NCI-H1092 (cell line): ENCODE measurements at regions not wholly inside any gene's neighbourhood (a gene's known extent, or its start where the extent isn't known, plus 50 kb on each side); places are given as distances from the start of the nearest gene placed in this dataset.

Experiments used
- DNase-seq: peaks from one replicate; lab custom pipeline; 2025; lab: John Stamatoyannopoulos, UW

GRCh38 chr15:93235926-93236780, 147.1 kb upstream of the RGMA start:
- no peak for DNase-seq

GRCh38 chr15:93235269-93235668, 146.3 kb upstream of the RGMA start:
- DNase-seq = no peak

DNA sequence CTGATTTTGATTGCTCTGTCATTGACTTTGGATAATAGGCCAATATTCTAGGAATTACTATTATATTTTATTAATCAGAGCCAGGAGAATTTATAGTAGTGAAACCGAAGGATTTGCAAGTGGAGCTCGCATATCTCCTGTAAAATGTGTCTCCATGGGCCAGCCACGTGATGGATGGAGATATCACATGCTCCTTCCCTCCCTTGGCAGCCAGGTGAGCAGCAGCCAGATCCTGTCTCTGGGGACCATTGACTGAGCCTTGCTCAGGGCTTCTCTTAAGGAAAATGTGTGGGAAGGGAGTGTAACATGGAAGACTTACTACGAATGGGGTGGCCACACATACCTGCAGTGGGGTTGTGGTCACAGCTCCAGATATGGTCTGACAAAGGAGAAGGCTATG, 144.7 kb upstream of the RGMA start:
- DNase-seq = no peak

GRCh38 chr15:93232845-93233244, 143.8 kb upstream of the RGMA start:
- no peak for DNase-seq

GRCh38 chr15:93231994-93232393, 143.0 kb upstream of the RGMA start:
- DNase-seq = no peak

DNA sequence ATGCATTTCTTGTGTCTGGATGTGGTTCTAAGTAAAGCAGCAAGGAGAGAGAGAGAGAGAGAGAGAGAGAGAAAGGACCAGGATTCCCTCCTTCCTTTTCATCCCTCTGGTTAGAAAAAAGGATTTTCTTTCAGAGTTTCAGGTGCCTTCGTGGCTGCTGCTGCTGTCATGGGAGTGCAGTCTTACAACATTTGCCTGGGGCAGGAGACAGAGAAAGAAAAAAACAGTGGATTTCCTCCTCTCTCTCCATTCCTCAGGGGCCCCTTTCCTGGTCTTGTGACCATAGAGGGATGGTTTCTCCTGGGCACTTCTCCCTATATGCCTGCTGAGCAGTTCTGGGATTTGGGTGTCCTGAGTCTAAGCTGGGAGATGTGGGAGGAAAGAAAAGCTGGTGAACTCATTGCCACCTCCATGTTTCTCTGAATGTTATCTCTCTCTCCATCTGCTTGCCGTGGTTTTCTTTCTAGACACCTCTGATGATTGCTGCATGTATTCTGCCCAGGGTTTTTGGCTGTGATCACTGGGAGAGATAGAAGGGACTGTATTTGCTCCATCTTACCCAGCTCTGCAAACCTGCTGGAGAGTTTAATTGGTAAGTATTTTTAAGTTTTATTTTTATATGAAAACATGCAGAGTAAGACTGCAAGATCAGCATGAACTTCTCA, 142.4 kb upstream of the RGMA start:
- no peak for DNase-seq

GRCh38 chr15:93228546-93228945, 139.5 kb upstream of the RGMA start:
- DNase-seq = no peak

GRCh38 chr15:93223803-93224202, 134.8 kb upstream of the RGMA start:
- no peak for DNase-seq

DNA sequence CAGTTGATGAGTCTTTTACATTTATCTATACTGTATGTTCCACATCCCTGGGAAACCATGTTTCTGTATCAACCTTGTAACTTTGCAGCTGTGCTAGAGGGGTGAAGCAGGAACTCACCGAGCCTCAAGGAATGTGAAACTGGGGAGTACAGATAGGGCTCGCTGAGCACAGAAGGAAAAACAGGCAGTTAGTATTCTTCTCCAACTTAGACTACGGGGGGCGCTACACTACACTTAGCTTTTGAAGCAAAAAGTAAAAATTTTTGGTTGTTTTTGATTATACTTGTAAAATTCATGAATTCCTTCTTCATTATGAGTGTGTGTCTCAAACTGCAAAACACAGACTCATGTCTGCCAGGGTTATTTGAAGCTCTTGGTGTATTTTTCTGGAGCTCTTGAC, 132.7 kb upstream of the RGMA start:
- DNase-seq = no peak

- no peak for DNase-seq
Observed at GRCh38 chr15:93219859-93220420, 130.9 kb upstream of the RGMA start.

GRCh38 chr15:93217343-93217742, 128.3 kb upstream of the RGMA start:
- DNase-seq = no peak

DNA sequence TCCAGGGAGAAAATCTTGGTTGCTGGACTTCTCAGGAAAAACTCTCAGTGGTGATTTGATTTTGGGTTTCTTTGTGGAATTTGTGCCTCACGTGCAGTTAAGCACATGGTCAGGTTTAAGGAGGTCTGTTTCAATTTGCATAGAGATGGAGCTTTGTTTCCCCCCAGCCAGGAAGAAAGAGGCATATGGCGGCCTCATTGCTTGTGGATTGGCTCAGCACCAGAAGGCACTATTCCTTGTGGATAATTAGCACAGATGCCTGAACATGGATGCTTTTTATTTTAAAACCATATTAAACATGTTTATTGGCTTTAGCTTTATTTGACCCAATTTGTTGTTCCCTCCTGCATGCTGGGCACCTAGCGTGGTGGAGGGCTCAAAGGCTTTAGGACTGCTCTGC, 125.1 kb upstream of the RGMA start:
- no peak for DNase-seq

DNA sequence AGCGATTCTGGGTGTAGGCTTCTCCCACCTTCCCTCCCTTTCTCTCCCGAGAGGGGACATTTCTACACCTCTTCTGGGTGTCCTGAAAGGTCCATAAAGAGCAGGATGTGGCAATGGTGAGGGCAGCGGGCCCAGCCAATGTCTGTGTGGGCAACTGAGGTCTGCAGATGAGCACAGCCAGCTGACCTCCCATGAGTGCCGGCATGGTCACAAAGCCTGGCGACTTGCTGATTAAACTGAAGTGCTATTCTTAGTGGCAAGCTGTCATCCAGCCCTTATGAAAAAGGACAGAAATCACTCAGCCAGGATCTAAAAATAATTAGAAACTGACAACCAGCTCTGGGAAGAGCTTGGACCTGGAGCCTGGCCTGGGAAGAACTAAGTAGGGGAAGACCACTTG, 124.3 kb upstream of the RGMA start:
- DNase-seq = no peak

GRCh38 chr15:93212578-93212977, 123.6 kb upstream of the RGMA start:
- DNase-seq = no peak

DNA sequence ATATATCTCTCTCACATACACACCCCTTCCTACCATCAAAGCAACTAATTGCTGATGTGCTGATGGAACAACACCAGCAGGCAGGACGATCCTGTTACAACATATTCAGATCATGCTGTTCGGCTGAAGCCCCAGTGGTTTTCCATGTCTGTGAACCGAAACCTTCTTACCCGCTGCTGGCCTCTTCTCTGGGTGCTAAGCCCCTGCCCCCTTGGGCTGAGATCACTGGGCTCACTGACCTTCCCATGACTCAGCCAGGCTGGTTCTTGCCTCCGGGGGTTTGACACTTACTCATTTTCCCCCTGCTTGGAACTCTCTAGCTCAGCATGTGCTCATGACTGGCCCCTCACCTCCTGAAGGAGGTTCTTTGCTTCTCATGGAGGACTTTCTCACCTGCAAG, 122.0 kb upstream of the RGMA start:
- no peak for DNase-seq

- no peak for DNase-seq
Observed at GRCh38 chr15:93209690-93210445, 120.9 kb upstream of the RGMA start.

DNA sequence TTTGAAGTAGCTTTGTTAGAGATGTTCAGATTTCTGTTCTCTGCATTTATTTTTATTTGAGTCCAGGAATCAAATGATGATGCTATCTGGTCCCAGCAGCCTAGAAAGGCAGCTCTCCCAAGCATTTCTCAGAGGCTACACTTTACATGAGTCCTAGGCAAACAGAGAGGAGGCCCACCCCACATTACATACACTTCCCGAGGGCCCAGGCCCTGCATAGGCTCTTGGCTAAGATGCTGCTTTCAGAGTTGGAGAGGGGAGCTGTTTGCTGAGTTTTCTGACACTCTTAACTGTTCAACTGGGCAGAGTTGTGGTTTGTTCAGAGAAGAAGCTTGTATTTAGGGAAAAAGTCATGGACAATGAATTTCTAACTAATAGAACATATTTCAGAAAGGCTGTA, 117.9 kb upstream of the RGMA start:
- no peak for DNase-seq

DNA sequence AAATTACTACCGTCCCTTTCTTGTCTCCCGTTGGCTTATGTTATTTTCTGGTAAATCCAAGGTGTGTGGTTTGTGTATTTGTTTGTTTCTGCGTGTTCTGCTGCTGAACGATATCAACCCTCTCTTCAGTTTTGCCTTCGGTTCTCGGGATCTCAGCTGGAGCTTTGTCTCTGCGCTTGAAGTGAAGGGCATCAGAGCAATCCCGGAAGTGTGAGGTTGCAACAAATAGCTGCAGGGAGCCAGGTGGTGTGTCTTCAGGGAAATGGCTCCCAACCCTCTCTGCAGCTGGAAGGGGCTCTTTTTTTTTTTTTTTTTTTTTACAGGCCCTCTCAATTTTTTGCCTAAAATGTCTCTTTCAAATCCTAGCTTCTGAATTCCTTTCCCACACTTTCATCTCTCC, 116.4 kb upstream of the RGMA start:
- no peak for DNase-seq

GRCh38 chr15:93203036-93203435, 114.0 kb upstream of the RGMA start:
- no peak for DNase-seq

DNA sequence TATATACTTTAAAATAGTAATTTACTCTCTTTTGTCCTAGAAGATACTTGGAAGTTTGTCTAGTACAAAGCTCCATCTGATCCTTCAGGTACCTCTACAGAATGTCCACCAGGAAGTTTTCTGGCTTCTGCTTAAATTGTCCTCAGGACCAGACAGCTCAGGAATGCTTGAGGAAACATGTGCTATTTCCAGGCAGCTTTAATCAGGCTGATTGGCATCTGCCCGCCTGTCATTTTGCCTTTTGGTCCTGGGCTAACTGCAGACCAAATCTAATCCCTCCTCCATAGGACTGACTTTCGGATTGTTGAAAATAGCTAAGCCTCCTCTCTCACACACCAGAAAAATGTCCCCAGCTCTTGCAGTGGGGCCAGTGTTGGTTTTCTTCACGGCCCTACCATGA, 113.4 kb upstream of the RGMA start:
- no peak for DNase-seq

DNA sequence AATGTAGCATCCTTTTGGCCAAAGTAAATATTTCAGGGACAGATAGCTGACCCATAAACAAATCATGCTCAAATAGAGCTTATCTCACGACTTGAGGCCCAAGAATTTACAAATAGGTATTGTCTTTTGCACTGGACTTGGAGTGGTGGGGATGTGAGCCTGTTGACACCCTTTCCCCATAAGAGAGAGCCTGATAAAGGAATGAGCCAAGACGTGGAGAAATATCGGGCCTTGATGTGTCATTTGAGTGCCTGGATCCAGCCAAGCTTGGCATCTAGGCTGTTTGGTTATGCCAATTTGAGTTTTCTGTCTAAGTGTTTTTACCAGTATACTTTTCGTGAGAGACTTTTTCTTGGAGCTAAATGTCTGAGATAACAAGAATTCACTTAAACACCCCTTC, 112.9 kb upstream of the RGMA start:
- DNase-seq = no peak

GRCh38 chr15:93200837-93201226, 111.8 kb upstream of the RGMA start:
- DNase-seq = no peak
